Brain pericyte (primary cell): ENCODE measurements at regions not wholly inside any gene's neighbourhood (a gene's known extent, or its start where the extent isn't known, plus 50 kb on each side); places are given as distances from the start of the nearest gene placed in this dataset.
"Not testable (repeated sequence)": the region's sequence is repeated elsewhere in the genome, so short reads cannot be mapped to it uniquely, and the experiment has no call there.

ENCODE experiments used
- DNase-seq: peaks from one replicate; pipeline ENCODE4 v3.0.0-alpha.2; 2012; ENCODE audit warnings: low read depth, low spot score

GRCh38 chr3:15851735-15852134, 54.0 kb upstream of the ANKRD28 start:
- no peak for DNase-seq

GRCh38 chr3:15858547-15859506, 61.0 kb upstream of the ANKRD28 start:
- DNase-seq: no peak

GRCh38 chr3:15859507-15860013, 61.8 kb upstream of the ANKRD28 start:
- DNase-seq: peak; percentile 39

GRCh38 chr3:15860014-15860934, 62.5 kb upstream of the ANKRD28 start:
- peak; percentile 6 for DNase-seq

GRCh38 chr3:15861163-15861562, 63.4 kb upstream of the ANKRD28 start:
- no peak for DNase-seq

GRCh38 chr3:15872807-15873206, 75.0 kb upstream of the ANKRD28 start:
- no peak for DNase-seq

- DNase-seq: no peak
Measured at GRCh38 chr3:15873415-15873814, 75.6 kb upstream of the ANKRD28 start.

- DNase-seq: no peak
Measured at GRCh38 chr3:15875016-15875689, 77.4 kb upstream of the ANKRD28 start.

- DNase-seq: no peak
Measured at GRCh38 chr3:15876669-15877068, 78.9 kb upstream of the ANKRD28 start.

- no peak for DNase-seq
Measured at GRCh38 chr3:15877813-15878212, 80.0 kb upstream of the ANKRD28 start.

- DNase-seq: not testable (repeated sequence)
Measured at GRCh38 chr3:15879787-15880186, 82.0 kb upstream of the ANKRD28 start.

GRCh38 chr3:15882577-15882976, 84.8 kb upstream of the ANKRD28 start:
- DNase-seq: no peak

- no peak for DNase-seq
Measured at GRCh38 chr3:15884132-15884531, 86.4 kb upstream of the ANKRD28 start.

GRCh38 chr3:15886521-15886920, 88.7 kb upstream of the ANKRD28 start:
- DNase-seq: no peak

- DNase-seq: no peak
Measured at GRCh38 chr3:15887261-15887660, 89.5 kb upstream of the ANKRD28 start.

- no peak for DNase-seq
Measured at GRCh38 chr3:15889936-15890335, 92.2 kb upstream of the ANKRD28 start.

- no peak for DNase-seq
Measured at GRCh38 chr3:15892311-15893227, 94.8 kb upstream of the ANKRD28 start.

- no peak for DNase-seq
Measured at GRCh38 chr3:15894382-15894781, 96.6 kb upstream of the ANKRD28 start.

GRCh38 chr3:15896500-15896899, 98.7 kb upstream of the ANKRD28 start:
- DNase-seq: no peak

- no peak for DNase-seq
Measured at GRCh38 chr3:15899388-15899787, 101.6 kb upstream of the ANKRD28 start.
